ENCODE measurements at regions not wholly inside any gene's neighbourhood (a gene's known extent, or its start where the extent isn't known, plus 50 kb on each side); places are given as distances from the start of the nearest gene placed in this dataset.

DNA sequence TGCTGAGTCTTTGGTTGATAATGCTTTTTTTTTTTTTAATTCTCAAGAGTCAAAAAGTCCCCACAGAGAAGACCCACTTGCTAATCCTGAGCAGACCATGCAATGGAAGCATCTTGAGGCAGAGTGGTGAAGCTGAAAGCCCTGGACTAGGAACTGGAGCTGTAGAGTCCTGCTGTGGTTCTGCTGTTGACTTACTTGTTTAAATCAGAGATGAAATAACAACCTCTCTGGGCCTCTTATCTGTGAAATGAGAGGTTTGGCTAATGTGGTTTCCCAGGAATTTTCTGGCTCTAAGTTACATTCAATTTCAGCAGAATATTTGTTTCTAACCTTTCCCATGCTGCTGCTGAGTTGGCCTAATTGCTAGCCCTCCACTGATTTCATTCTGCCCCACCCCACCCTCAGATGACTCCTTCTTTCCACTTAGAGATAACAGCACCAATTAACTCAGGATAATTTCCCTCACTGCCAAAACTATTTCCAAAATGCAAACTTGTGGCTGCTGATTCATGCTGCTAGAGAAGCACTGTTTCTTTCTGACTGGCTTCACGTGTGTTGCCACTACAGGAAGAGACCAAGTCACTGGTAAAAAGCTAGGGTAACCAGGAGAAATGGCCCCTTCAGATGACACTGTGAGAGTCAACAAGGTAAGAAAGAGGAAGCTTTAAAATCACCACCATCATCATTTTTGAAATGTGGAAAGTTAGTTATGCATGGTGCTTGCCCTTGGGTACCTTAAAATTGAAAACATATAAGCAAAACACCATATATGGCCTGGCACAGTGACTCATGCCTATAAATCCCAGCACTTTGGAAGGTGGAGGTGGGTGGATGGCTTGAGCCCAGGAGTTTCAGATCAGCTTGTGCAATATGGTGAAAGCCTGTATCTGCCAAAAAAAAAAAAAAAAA is 326.4 kb downstream of the DCHS2 start:
- CTCF ChIA-PET (ENCODE audit: partially characterized antibody) = interaction anchor here (1.1 kb wide), 1 partner anchor 80 kb away, joined by 4 read pairs; no protein-coding TSS in a partner anchor
- no peak overlapping the region for H2AFZ ChIP-seq (ENCODE audit: low read length)
- H3K14ac ChIP-seq (ENCODE audit: insufficient read length) = no peak overlapping the region
- FAIRE-seq = no peak
- no peaks in the 10 kb centered on the region for H3K79me1 ChIP-seq (ENCODE audit: low read depth, low read length)
- no peaks in the 10 kb centered on the region for H3K9me3 ChIP-seq (ENCODE audit: insufficient read depth in 2 of 2, low read depth in 1 of 2, low read length in 1 of 2)
- no peak overlapping the region for H2BK15ac ChIP-seq (ENCODE audit: low read length)
- no peaks in the 10 kb centered on the region for H3K36me3 ChIP-seq (ENCODE audit: control insufficient read depth in 2 of 4, insufficient read depth in 4 of 4, low read length in 3 of 4)
- no peak overlapping the region for H2BK12ac ChIP-seq (ENCODE audit: low read depth, low read length)
- no peak overlapping the region for H3K56ac ChIP-seq (replicated peaks; ENCODE audit: insufficient read length, low read depth, low read length)
- no peak overlapping the region for H3K27ac ChIP-seq (ENCODE audit: low read depth, low read length)
- H3K4ac ChIP-seq (replicated peaks; ENCODE audit: insufficient read length, low read depth, low read length) = no peak overlapping the region
- H3K4me3 ChIP-seq (ENCODE audit: extremely low read depth in 1 of 4, insufficient read depth in 2 of 4, low read depth in 3 of 4, low read length in 4 of 4) = no peak overlapping the region
- no peak overlapping the region for H4K8ac ChIP-seq (ENCODE audit: extremely low read depth, insufficient read depth, low read length)
- H4K5ac ChIP-seq (ENCODE audit: insufficient read length, low read depth, low read length) = no peak overlapping the region
- POLR2A ChIA-PET (ENCODE audit: partially characterized antibody) = no interaction called here
- no peak overlapping the region for H2BK5ac ChIP-seq (ENCODE audit: low read depth, low read length)
- no peak overlapping the region for H2BK120ac ChIP-seq (replicated peaks; ENCODE audit: low read depth, low read length)
- H3K23ac ChIP-seq (ENCODE audit: insufficient read length) = no peak overlapping the region
- no peak overlapping the region for H4K91ac ChIP-seq (replicated peaks; ENCODE audit: insufficient read length, low read length)
- H3K23me2 ChIP-seq (ENCODE audit: low read depth, low read length) = no peaks in the 10 kb centered on the region
- no peak overlapping the region for H3K9ac ChIP-seq (replicated peaks in 1 of 4; ENCODE audit: extremely low read depth in 1 of 4, low read depth in 3 of 4, low read length in 3 of 4)
- H3K18ac ChIP-seq (ENCODE audit: extremely low read depth, low read length) = no peak overlapping the region
- no peak overlapping the region for H2BK20ac ChIP-seq (ENCODE audit: low read length)
- 95% methylated on average over 1 of the region's 1 CpG; no CpG with 5 or more reads in 1 of the 2 experiments for WGBS, 2 experiments (ENCODE audit: extremely low coverage in 1 of 2, insufficient coverage in 1 of 2, insufficient read length in 1 of 2, insufficient replicate concordance in 2 of 2, low coverage in 1 of 2, low lambda C conversion rate in 2 of 2, missing lambda C conversion rate in 1 of 2)
- H3K4me2 ChIP-seq (ENCODE audit: insufficient read depth in 1 of 2, low read depth in 2 of 2, low read length in 2 of 2) = no peak overlapping the region
- no peaks in the 10 kb centered on the region for H4K20me1 ChIP-seq (replicated peaks in 1 of 2; ENCODE audit: control insufficient read depth in 1 of 2, insufficient read depth in 2 of 2, low read length in 2 of 2)
- DNase-seq (ENCODE audit: low read depth in 1 of 2, low spot score in 2 of 2) = no peak
- no peaks in the 10 kb centered on the region for H3K79me2 ChIP-seq (ENCODE audit: control insufficient read depth in 1 of 2, insufficient read depth in 2 of 2, low read length in 2 of 2)
- no peaks in the 10 kb centered on the region for H3K27me3 ChIP-seq (replicated peaks in 1 of 4; ENCODE audit: control insufficient read depth in 3 of 4, extremely low read depth in 1 of 4, insufficient read depth in 3 of 4, low read length in 3 of 4)
- no peak overlapping the region for H2AK5ac ChIP-seq (ENCODE audit: low read depth, low read length)
- peaks cover 0 to 5% (median under 1%) of the 10 kb centered on the region in 4 experiments; a peak in 1 of 7 replicates for H3K4me1 ChIP-seq (replicated peaks in 1 of 4; ENCODE audit: control insufficient read depth in 3 of 4, insufficient read depth in 4 of 4, low read length in 3 of 4)
- TF ChIP-seq CHD1 (IDR thresholded peaks at IDR 0.05; ENCODE audit: low read depth, low read length) (no peak), CBX5 (IDR thresholded peaks at IDR 0.05; ENCODE audit: low read depth, low read length) (no peak), RAD21 (IDR thresholded peaks at IDR 0.05 in 1 of 2, conservative IDR thresholded peaks at IDR 0.05 in 1 of 2; ENCODE audit: low read depth in 2 of 2, low read length in 2 of 2) (no peak), MAFK (IDR thresholded peaks at IDR 0.05; ENCODE audit: low read depth, low read length) (no peak), FOSL1 (IDR thresholded peaks at IDR 0.05; ENCODE audit: insufficient read depth, low read depth, low read length) (no peak), TEAD4 (IDR thresholded peaks at IDR 0.05; ENCODE audit: low read depth, low read length) (no peak), BACH1 (IDR thresholded peaks at IDR 0.05; ENCODE audit: low read length) (no peak), YY1 (IDR thresholded peaks at IDR 0.05; ENCODE audit: low read depth, low read length) (no peak), TAF7 (optimal IDR thresholded peaks at IDR 0.05; ENCODE audit: borderline replicate concordance, low read depth, low read length) (no peak), RFX5 (IDR thresholded peaks at IDR 0.05; ENCODE audit: borderline replicate concordance, low read depth, low read length) (no peak), TAF1 (IDR thresholded peaks at IDR 0.05; ENCODE audit: low read depth, low read length) (no peak), RBBP5 (IDR thresholded peaks at IDR 0.05; ENCODE audit: borderline replicate concordance, low read depth, low read length) (no peak)
- TF ChIP-seq, protein P1, sequence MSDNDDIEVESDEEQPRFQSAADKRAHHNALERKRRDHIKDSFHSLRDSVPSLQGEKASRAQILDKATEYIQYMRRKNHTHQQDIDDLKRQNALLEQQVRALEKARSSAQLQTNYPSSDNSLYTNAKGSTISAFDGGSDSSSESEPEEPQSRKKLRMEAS (IDR thresholded peaks at IDR 0.05) = no peak

Measured in H1 (cell line).